NCI-H187 (cell line): ENCODE measurements at regions not wholly inside any gene's neighbourhood (a gene's known extent, or its start where the extent isn't known, plus 50 kb on each side); places are given as distances from the start of the nearest gene placed in this dataset.

Experiments used
- DNase-seq, 2 experiments: peaks; one replicate each; lab custom pipeline; 2025; lab: John Stamatoyannopoulos, UW

GRCh38 chr1:223048026-223048425, 95.0 kb downstream of the TLR5 start:
- no peak for DNase-seq

DNA sequence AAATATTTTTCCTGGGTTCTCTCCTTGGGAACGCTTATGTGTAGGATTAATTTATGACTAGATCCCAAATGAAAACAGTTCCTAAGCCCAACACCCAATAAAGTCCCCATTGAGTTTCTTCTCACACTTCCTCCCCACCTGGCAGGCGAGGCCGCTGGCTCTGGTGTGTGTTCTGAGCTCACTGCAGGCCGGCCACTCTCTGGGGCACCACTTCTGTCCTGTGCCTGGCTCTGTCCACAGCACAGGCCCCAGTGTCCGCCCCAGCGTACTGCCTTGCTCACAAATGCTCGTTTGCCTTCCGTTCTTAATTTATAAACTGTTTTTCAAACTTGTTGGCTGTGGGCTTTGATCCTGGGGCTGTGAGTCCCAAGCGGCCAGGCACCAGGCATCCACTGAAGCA, 90.6 kb downstream of the TLR5 start:
- no peak for DNase-seq

GRCh38 chr1:223052931-223053330, 90.1 kb downstream of the TLR5 start:
- no peak for DNase-seq

GRCh38 chr1:223056802-223057201, 86.2 kb downstream of the TLR5 start:
- DNase-seq: no peak

DNA sequence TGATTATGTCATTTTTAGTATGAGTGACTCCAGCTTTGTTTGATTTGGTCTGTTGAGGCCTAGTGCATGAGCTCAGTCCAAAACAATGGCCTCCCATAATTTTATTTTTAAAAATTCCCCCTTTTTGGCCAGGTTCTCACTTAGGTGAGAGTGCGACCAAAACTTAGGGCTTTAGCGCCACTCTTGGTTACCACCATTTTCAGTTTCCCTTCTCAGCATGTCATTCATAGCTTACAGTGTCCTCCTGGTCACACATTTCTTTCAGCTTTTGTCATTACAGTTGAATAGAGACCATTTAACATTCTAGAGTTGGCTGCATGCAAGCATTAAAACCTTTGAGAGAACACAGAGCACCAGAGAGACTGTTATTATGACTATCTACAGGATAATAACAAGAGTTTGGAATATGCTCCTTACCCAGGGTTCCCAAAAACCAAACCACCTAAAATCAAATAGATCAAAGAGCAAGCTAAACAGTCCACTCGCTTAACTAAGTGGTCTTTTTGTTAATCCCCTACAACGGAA, 85.4 kb downstream of the TLR5 start:
- DNase-seq: no peak
